HG03520 (cell line): ENCODE measurements at regions not wholly inside any gene's neighbourhood (a gene's known extent, or its start where the extent isn't known, plus 50 kb on each side); places are given as distances from the start of the nearest gene placed in this dataset.

Experiments
- ATAC-seq: cut with Tn5 transposase; IDR thresholded peaks from one replicate; pipeline ENCODE4 v1.9.1; 2021; ENCODE audit warnings: mild to moderate bottlenecking, moderate library complexity; ENCODE audit not compliant: unreplicated experiment

DNA sequence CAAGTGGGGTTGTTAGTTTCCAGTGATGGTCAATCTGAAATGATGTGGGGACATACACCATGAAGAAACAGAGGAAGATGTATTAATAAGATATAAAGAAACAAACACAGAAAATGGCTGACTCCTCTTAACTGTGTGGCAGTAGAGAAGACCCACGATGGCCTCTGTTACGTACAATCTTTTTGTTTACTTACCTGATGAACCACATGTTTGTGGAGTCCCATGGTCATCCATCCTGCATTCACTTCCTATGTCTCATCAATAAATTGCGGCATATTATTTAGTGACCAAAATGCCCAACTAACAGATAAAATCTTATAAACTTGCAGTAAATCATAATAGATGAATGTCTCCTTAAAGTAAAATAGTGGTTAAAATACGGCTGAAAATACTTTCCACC is 740.1 kb upstream of the LINC00305 start:
- no peak for ATAC-seq

DNA sequence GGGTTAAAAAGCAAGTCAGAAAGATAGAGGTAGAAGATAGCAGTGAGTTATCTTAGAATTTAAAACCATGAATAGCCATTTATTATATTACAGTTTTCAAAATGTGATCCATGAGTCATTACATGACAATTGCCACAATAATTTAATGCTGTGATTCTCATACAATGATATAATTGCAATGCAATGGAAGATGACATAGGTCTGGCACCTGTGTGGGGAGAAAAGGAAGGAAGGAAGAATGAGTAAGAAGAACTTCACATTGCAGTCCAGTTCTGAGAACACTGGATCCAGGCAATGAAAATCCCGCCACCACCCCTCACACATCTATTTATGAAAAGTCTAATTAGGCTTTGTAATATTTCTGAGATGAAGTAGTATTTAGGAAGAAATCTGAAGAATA is 738.1 kb upstream of the LINC00305 start:
- ATAC-seq: no peak

DNA sequence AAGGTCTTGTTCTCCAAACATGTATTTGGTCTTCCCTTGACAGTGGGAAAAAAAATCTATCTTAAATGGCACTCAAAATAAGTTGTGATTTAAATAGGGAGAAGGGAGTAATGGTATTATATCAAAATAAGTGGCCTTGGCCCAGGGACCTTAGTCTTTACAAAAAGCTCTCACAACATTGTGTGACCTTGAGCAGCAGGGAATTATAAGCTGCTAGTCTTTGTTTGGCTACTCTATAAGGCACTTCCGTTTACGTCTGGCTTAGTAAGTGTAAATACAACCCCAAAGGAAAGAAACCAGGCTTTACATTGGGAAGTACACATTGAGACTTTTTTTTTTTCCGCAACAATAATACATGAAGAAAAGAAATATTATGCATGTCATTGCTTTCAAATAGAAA is 734.0 kb upstream of the LINC00305 start:
- no peak for ATAC-seq

DNA sequence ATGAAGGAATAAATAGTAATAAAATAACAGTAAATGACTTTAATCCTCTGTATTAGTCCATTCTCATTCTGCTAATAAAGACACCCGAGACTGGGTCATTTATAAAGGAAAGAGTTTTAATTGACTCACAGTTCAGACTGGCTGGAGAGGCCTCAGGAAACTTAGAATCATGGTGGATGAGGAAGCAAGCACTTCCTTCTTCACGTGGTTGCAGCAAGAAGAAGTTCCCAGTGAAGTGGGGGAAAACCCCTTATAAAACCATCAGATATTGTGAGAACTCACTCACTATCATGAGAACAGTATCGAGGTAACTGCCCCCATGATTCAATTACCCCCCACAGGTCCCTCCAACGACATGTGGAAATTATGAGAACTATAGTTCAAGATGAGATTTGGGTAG is 727.9 kb upstream of the LINC00305 start:
- ATAC-seq: no peak

DNA sequence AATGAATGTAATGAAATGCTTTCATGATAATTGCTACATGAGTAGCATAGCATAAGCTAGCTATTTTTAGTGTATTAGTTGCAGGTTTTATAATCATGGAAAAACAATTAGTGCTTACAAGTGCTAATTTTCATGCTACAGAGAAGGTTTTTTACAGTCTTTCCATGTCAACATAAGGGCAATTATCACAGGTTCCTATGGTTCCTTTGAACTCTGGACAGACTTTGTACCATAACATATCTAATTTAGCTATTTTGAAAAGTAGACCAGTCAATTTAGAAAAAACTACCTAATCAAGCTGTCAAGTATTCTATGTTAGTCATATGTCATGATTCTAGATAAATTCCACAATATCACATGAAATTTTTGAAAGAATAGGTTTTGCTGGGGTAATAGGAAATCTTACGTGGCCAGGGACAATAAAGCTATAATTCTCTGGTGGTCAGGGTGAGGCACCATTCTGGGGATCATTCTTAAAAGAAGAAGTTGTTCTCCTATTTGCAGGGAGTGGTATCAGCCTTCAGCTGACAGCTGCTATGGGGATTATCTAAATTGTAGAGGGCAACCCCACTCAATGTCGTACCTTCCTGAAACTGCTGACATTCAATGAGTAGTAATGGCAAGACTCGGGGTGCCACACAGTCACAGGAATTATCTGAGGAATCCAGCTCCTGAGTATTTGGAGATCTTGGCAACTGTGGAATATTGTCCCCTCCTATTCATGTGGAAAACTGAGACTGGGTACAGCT is 724.0 kb upstream of the LINC00305 start:
- ATAC-seq: no peak

DNA sequence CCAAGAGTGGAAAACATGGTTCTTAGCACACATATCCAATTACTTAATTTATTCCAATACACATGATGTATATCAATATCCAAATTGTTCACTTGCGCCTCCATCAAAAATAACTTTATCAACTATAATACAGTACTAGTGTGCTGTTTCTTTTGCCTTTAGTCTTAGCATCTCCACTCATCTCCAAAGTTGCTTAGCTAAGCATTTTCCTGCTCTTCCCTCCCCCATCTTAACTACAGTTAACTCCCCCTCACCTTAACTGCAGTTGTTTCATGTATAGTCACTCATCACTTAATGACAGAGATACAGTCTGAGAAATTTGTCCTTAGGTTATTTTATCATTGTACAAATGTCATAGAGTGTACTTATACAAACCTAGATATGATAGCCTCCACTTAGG is 705.2 kb upstream of the LINC00305 start:
- ATAC-seq: no peak

DNA sequence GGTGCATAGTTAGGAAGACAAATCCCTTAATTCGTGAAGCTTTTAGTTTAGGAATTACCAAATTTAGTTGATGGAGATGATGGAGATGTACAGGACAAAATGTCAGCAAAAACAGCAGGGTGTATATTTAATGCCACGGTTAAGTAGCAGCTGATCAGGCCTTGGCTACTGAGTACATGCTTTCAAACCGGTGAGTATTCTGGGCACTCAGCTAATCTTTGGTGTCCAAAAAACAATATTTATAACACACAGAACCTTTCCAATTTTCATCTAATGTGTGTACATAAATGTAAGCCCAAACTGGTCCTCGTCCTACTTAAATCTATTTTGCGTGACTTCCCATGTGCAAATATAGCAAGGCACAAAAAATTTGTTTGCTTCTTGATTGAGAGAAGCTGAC is 703.4 kb upstream of the LINC00305 start:
- ATAC-seq: no peak

DNA sequence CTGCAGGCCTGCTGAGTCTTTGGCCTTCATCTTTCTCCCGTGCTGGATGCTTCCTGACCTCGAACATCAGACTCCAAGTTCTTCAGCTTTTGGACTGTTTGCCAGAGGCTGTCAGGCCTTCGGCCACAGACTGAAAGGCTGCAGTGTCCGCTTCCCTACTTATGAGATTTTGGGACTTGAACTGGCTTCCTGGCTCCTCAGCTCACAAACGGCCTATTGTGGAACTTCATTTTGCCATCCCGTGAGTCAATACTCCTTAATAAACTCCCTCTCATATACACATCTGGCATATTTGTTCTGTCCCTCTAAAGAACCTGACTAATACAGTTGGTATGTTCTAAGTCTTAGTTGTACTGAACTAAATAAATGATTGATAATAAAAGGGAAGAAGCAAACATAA is 702.8 kb upstream of the LINC00305 start:
- ATAC-seq: no peak

DNA sequence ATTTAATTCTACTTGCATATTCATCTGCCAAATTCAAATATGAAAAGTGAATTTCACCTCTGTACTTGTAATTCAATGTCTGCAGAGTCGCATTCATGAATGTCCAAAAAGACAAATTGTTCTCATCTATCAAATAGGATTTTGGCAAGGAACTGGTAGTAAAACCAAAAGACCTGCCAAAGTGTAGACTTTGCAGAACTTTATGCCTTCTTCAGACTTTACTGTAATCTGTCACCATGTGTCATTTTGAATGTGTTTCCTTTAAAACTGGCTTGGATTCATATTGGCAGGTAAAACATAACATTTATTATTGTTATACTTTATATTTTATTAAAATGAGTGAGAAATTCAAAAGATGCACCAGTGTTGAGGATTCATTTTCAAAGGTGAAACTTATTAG is 701.9 kb upstream of the LINC00305 start:
- ATAC-seq: no peak

DNA sequence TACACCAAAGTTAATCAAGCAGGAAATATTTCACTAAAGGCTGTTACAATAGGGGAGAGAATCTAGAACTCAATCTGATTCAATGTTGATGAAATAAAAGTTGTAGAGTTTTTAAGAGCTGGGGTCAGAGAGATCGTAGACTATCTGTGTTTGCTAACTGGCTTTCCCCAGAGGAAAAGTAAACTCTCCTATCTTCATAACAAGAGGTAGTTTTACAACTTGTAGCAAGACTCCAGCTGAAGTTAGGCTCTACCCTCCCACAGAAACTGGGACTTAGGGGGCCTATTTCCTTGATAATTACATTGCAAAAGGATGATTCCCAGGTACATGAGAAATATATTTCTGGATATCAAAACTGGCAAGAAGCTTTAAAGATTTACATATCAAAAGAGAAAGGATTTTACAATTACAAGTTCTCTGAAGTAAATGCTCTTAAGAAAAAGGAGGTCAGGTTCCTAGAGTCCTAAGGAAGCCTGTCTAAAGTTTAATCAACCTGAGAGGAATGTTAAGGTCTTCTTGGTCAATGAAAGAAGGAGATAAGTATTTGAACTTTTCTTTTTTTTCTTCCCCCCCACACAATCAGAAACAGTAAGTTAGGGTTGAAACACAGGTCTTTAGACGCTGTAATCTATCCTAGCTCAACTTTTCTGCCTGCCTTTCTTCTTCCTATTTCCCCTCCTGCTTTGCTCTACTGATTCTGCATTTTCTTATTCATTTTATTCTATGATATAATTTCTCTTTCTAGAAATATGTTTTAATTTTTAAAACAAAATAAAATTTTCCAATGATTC is 692.2 kb upstream of the LINC00305 start:
- no peak for ATAC-seq

DNA sequence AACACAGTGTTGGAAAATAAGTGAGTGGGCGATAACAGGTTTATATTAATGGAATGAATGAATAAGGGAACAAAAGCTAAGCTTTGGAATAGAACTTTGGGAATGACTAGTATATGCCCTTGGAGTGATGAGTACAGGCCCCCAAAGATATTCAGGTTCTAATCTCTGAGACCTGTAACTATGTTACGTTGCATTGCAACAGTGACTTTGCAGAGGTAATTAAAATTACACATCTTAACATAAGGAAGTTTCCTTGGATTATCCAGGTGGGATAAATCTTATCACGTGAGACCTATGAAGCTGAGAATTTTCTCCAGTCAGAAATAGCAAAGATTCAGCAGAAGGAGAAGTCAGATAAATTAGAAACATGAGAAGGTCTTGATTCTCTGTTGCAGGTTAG is 661.5 kb upstream of the LINC00305 start:
- no peak for ATAC-seq

DNA sequence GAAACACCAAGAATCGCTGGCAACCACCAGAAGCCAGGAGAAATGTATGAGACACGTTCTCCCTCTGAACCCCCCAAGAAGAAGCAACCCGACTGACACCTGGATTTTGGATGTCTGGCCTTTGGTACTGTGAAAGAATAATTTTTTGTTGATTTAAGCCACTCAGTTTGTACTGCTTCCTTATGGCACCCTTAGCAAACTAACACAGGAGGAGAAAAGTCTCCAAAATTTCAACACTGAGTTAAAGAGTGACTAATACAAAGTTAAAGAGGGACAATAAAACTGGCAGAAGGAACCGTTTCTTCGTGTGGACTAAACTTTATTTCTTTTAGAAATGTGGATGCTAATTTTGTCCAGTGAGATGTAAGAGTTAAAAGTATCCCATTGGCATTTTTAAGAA is 660.9 kb upstream of the LINC00305 start:
- no peak for ATAC-seq

DNA sequence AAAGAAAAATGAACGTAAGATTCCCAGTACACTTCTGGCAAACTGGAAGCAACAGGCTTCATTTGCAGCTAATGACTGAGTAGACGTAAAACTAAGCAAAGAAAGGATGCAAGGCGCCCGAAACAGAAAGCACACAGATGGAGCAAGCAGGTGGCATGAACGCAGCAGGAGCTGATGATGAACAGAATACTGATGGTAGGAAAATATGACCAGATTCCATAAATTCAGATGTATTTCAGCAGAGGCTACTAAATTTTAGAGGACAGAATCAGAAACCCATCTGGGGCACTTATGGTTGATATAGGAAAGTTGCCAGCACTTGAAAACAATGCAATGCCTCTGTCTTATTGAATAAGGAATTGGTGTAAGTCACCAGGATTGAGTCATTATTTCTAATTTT is 658.7 kb upstream of the LINC00305 start:
- ATAC-seq: no peak

DNA sequence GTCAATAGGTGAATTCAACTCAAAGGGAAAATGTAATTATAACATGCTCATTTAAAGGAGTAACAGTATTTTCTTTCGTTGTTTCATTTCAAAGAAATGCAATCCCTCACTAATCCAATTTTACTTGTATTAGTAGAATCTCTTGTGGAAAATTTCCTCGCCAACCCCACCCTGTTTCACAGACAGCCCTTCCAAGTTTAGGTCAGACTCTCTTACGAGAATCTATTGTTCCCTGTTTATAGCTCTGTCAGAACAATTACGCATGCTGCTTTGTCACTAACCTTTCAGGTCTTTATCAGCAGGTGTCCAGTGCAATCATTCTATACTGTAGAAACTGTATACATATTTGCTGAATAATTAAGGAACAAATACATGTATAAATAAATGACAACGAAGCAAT is 657.8 kb upstream of the LINC00305 start:
- no peak for ATAC-seq

DNA sequence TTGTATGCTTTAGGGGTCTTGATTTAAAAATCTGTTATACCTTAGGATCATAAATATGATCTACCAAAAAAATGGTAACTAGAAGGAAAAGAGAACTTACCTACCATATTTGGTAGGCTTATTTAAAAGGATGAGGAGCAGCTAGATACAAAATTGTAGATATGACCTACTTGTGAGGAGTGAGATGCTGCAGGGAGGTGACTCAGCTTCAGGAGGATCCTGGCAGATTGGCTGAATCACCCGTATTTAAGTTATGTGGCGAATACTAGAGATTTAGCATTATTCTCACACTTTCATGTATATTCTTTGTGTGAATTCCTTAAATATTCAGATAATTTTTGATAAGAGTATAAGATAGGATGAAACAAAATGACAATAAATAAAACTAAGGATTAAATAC is 657.3 kb upstream of the LINC00305 start:
- ATAC-seq: no peak

DNA sequence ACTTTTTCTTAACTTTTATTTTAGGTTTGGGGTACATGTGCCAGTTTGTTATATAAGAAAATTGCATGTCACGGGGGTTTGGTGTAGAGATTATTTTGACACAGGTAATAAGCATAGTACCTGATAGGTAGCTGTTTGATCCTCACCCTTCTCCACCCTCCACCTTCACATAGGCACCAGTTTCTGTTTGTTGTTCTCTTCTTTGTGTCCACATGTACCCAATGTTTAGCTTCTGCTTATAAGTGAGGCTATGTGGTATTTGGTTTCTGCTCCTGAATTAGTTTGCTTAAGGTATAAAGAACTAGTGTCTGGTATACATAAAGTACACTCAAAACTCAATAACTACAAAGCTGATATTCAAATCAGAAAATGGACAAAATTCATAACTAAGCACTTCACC is 654.6 kb upstream of the LINC00305 start:
- ATAC-seq: no peak

DNA sequence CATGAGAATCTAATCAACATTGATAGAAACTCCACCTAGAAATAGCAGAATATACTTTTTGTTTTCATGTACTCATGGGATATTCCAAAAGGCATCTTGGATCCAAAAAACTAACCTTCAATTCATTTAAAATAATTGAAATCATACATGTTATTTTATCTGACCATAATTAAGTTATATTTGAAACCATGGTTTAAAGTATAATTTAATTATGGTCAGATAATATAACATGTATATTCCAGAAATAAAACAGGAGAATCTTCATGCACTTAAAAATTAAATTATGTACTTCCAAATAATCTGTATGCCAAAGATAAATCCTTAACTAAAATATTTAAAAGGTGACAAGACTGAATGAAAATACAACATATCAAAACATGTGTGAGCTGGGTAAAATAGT is 651.3 kb upstream of the LINC00305 start:
- ATAC-seq: no peak

DNA sequence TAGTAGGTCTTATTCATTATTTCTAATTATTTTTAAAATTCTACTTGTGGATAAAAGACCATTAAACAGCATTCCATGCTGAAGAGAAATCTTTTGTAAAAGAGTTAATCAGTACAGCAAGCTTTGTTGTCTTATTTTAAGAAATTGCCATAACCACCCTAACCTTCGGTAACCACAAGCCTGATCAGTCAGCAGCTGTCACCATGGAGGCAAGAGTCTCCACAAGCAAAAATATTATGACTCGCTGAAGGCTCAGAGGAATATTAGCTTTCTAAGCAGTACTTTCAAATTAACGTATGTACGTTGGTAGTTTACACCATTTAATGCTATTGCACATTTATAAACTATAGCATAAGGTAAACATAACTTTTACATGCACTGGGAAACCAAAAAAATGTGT is 650.5 kb upstream of the LINC00305 start:
- no peak for ATAC-seq

DNA sequence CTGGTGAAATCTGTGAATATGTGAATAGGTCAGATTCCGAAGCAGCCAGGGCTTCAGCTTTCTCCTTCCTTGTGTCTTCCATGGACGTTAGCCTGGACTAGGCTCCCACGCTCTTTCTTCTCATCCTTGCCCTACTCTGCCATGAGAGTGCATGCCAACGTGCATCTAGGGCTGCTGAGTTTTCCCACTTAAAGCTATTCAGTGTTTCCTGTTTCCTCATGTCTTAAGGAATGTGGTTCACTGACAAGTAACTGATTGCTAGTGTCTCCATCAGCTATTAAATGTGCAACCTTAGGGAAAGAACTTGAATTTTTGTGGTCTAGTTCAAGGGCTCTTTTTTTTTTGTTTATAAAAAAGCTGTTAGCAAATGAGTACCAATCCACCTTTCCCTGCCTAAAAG is 642.3 kb upstream of the LINC00305 start:
- ATAC-seq: no peak

DNA sequence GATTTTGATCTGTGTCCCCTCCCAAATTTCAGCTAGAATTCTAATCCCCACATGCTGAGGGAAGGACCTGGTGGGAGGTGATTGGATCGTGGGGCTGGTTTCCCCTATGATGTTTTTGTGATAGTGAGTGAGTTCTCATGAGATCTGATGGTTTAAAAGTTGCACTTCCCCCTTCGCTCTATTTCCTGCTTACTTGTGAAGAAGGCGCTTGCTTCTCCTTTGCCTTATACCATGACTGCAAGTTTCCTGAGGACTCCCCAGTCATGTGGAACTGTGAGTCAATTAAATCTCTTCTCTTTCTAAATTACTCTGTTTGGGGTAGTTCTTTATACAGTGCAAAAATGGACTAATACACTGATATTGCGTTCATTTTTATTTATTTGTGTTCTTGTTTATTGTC is 636.8 kb upstream of the LINC00305 start:
- ATAC-seq: no peak

DNA sequence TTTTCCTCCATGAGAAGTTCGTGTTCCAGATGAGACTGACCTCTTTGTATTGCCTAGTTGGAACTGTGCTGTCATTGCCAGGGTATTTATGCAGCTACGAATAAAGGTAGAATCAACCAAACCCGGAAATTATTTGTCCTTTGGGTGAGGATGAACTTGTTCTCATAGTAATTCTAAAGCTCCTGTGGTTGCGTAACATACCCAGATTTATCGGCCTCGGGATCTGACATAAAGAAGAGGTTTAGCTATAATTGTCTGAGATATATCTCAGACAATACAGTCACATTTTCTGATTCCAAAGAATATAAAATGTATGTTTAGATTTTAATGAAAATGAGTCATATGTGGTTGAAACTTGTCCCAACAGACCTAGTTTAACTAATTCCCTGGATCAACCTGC is 628.7 kb upstream of the LINC00305 start:
- no peak for ATAC-seq

DNA sequence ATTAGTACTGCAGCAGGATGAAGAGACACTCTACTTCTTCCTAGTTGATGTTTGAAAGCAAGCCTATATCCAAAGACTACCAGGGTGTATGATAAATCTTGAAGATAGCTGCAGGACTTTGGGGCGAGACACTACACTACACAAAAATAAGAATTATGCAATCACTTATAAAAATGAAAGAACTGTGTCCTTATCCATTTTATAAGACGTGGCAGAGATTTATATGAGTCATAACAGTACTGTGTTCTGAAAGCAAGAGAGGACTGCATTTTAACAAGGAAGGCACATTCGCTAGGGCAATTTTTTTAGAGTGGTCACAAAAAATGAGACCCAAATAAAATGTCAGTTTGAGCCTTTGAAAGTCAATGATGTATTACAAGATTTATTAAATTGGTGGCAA is 617.0 kb upstream of the LINC00305 start:
- ATAC-seq: no peak

DNA sequence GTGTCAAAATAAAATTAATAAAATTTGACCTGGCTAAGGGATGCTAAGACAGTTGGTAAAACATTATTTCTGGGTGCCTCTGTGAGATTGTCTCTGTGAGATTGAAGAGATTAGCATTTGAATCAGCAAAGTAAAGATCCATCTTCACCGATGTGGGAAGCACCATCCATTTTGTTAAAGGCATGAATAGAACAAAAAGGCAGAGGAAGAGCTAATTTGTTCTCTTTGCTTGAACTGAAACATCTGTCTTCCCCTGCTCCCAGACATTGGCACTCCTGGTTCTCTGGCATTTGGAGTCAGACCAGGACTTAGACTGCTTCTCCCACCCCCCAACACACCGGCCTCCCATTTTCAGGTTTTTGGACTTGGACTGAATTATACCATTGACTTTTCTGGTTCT is 603.8 kb upstream of the LINC00305 start:
- ATAC-seq: no peak
